H9 (cell line): ENCODE measurements at regions not wholly inside any gene's neighbourhood (a gene's known extent, or its start where the extent isn't known, plus 50 kb on each side); places are given as distances from the start of the nearest gene placed in this dataset.

Source experiments
- DNase-seq: peaks from one replicate; pipeline ENCODE4 v3.0.0-alpha.2; 2017
- H2AFZ ChIP-seq: one replicate; pipeline ENCODE4 v1.6.1; 2013; ENCODE audit warnings: mild to moderate bottlenecking, low read length, control low read depth, moderate library complexity
- H2AK5ac ChIP-seq: 2 replicates; pipeline ENCODE4 v1.6.1; 2013; ENCODE audit warnings: low read length, control low read depth, mixed read lengths; ENCODE audit not compliant: insufficient read length
- H2BK120ac ChIP-seq: one replicate; pipeline ENCODE4 v1.6.1; 2013; ENCODE audit warnings: low read depth, mild to moderate bottlenecking, low read length, control low read depth, inconsistent platforms; ENCODE audit not compliant: poor library complexity, severe bottlenecking
- H2BK12ac ChIP-seq: 2 replicates; pipeline ENCODE4 v1.6.1; 2013; ENCODE audit warnings: low read length, control low read depth, mixed read lengths, low read depth; ENCODE audit not compliant: insufficient read length
- H2BK15ac ChIP-seq: 2 replicates; pipeline ENCODE4 v1.6.1; 2013; ENCODE audit warnings: low read depth, low read length, control low read depth
- H2BK20ac ChIP-seq: one replicate; pipeline ENCODE4 v1.6.1; 2013; ENCODE audit warnings: low read depth, mild to moderate bottlenecking, low read length, control low read depth, inconsistent platforms; ENCODE audit not compliant: poor library complexity, severe bottlenecking
- H2BK5ac ChIP-seq: 2 replicates; pipeline ENCODE4 v1.6.1; 2013; ENCODE audit warnings: low read length, control low read depth, mixed read lengths; ENCODE audit not compliant: insufficient read length
- H3K14ac ChIP-seq: 2 replicates; pipeline ENCODE4 v1.6.1; 2013; ENCODE audit warnings: low read length, control low read depth; ENCODE audit not compliant: insufficient read depth
- H3K18ac ChIP-seq: 2 replicates; pipeline ENCODE4 v1.6.1; 2013; ENCODE audit warnings: low read depth, mild to moderate bottlenecking, mixed read lengths, low read length, control low read depth; ENCODE audit not compliant: insufficient read length
- H3K23ac ChIP-seq: 2 replicates; pipeline ENCODE4 v1.6.1; 2013; ENCODE audit warnings: low read length, control low read depth, mixed read lengths, low read depth; ENCODE audit not compliant: insufficient read length
- H3K23me2 ChIP-seq: 2 replicates; pipeline ENCODE4 v1.6.1; 2013; ENCODE audit warnings: low read depth, mild to moderate bottlenecking, mixed read lengths, low read length, control low read depth; ENCODE audit not compliant: insufficient read length, poor library complexity, severe bottlenecking
- H3K27ac ChIP-seq: 2 replicates; pipeline ENCODE4 v1.5.1; 2013; ENCODE audit warnings: low read length, control low read depth, mixed read lengths, low read depth; ENCODE audit not compliant: insufficient read length
- H3K27me3 ChIP-seq: 2 replicates; pipeline ENCODE4 v1.6.1; 2013; ENCODE audit warnings: low read length, control low read depth, inconsistent platforms; ENCODE audit not compliant: insufficient read depth
- H3K4ac ChIP-seq: 2 replicates; pipeline ENCODE4 v1.6.1; 2013; ENCODE audit warnings: low read depth, mild to moderate bottlenecking, control low read depth, inconsistent platforms, low read length, moderate library complexity
- H3K4me1 ChIP-seq: 2 replicates; pipeline ENCODE4 v1.6.1; 2013; ENCODE audit warnings: low read length, control low read depth, inconsistent platforms; ENCODE audit not compliant: insufficient read depth
- H3K4me2 ChIP-seq: 2 replicates; pipeline ENCODE4 v1.6.1; 2013; ENCODE audit warnings: low read length, control low read depth, mixed read lengths; ENCODE audit not compliant: insufficient read length, insufficient read depth
- H3K56ac ChIP-seq: 2 replicates; pipeline ENCODE4 v1.6.1; 2013; ENCODE audit warnings: low read depth, mild to moderate bottlenecking, mixed read lengths, low read length, control low read depth; ENCODE audit not compliant: insufficient read length
- H3K79me1 ChIP-seq: 2 replicates; pipeline ENCODE4 v1.6.1; 2013; ENCODE audit warnings: low read depth, mild to moderate bottlenecking, moderate library complexity, low read length, control low read depth, inconsistent platforms; ENCODE audit not compliant: insufficient read depth, poor library complexity, severe bottlenecking
- H3K79me2 ChIP-seq: 2 replicates; pipeline ENCODE4 v1.6.1; 2013; ENCODE audit warnings: low read length, control low read depth, inconsistent platforms; ENCODE audit not compliant: insufficient read depth
- H3K9ac ChIP-seq: 2 replicates; pipeline ENCODE4 v1.6.1; 2013; ENCODE audit warnings: low read length, control low read depth, mixed read lengths; ENCODE audit not compliant: insufficient read length; ENCODE audit errors: extremely low read depth
- H3K9me3 ChIP-seq: one replicate; pipeline ENCODE4 v1.6.1; 2013; ENCODE audit warnings: low read depth, low read length, inconsistent platforms; ENCODE audit not compliant: control insufficient read depth
- H3T11ph ChIP-seq: one replicate; pipeline ENCODE4 v1.6.1; 2013; ENCODE audit warnings: mild to moderate bottlenecking, low read length, control low read depth, inconsistent platforms
- H4K20me1 ChIP-seq: one replicate; pipeline ENCODE4 v1.6.1; 2013; ENCODE audit not compliant: control insufficient read depth, insufficient read length, insufficient read depth
- H4K5ac ChIP-seq: 2 replicates; pipeline ENCODE4 v1.6.1; 2013; ENCODE audit warnings: low read depth, mild to moderate bottlenecking, mixed read lengths, low read length, control low read depth; ENCODE audit not compliant: insufficient read length
- H4K8ac ChIP-seq: replicated peaks from 2 replicates; pipeline ENCODE4 v1.6.1; 2013; ENCODE audit warnings: low read length, control low read depth, mixed read lengths, low read depth; ENCODE audit not compliant: insufficient read length
- H4K91ac ChIP-seq: 2 replicates; pipeline ENCODE4 v1.6.1; 2013; ENCODE audit warnings: low read depth, mild to moderate bottlenecking, moderate library complexity, mixed read lengths, low read length, control low read depth; ENCODE audit not compliant: insufficient read length
- H3K27ac Mint-ChIP-seq, 3 experiments: 2 replicates in 2 of 3; 3 replicates in 1 of 3; pipeline ENCODE4 v1.8.0; 2020 to 2021; ENCODE audit warnings: mixed read lengths in 3 of 3, mild to moderate bottlenecking in 1 of 3, moderate library complexity in 1 of 3
- H3K27me3 Mint-ChIP-seq: 2 replicates; pipeline ENCODE4 v1.8.0; 2021; ENCODE audit warnings: low read depth, mild to moderate bottlenecking, moderate library complexity, mixed read lengths
- H3K36me3 Mint-ChIP-seq, 3 experiments: 2 replicates in 2 of 3; 3 replicates in 1 of 3; pipeline ENCODE4 v1.8.0; 2020 to 2021; ENCODE audit warnings: low read depth in 3 of 3, mixed read lengths in 3 of 3; ENCODE audit not compliant: insufficient read depth in 1 of 3
- H3K4me1 Mint-ChIP-seq, 2 experiments: 2 replicates each; pipeline ENCODE4 v1.8.0; 2020; ENCODE audit warnings: mixed read lengths in 2 of 2
- H3K4me3 Mint-ChIP-seq, 2 experiments: 2 replicates in 1 of 2; 3 replicates in 1 of 2; pipeline ENCODE4 v1.8.0; 2020 to 2021; ENCODE audit warnings: mild to moderate bottlenecking in 2 of 2, mixed read lengths in 2 of 2, moderate library complexity in 1 of 2
- H3K9me3 Mint-ChIP-seq, 2 experiments: 2 replicates in 1 of 2; 3 replicates in 1 of 2; pipeline ENCODE4 v1.8.0; 2020; ENCODE audit warnings: mild to moderate bottlenecking in 2 of 2, mixed read lengths in 2 of 2, moderate library complexity in 1 of 2
- CTCF ChIP-seq: fragments of 200-600 bp; sonication (generic); conservative IDR thresholded peaks from 3 replicates; pipeline ENCODE4 v1.8.0; 2021; ENCODE audit warnings: antibody characterized with exemption, mild to moderate bottlenecking
- WGBS: extraction: QIAGEN DNeasy Blood & Tissue Kit; methylation state at CpG from one replicate; pipeline ENCODE4 v1.1.7; 2013; ENCODE audit warnings: missing lambda C conversion rate, low lambda C conversion rate, mixed read lengths; ENCODE audit not compliant: insufficient read length; ENCODE audit errors: extremely low coverage; 5-methylcytosine and 5-hydroxymethylcytosine counted together

- H2BK5ac ChIP-seq, result no peak overlapping the region
- H4K8ac ChIP-seq, result no peak overlapping the region
- H3K4me1 ChIP-seq, result no peaks in the 10 kb centered on the region
- H3K79me1 ChIP-seq, result no peaks in the 10 kb centered on the region
- no peak overlapping the region for H3T11ph ChIP-seq
- no peaks in the 10 kb centered on the region for H3K23me2 ChIP-seq
- H2AFZ ChIP-seq, result no peak overlapping the region
- TF ChIP-seq CTCF, result no peak
- no peak overlapping the region for H3K4me3 Mint-ChIP-seq
- peaks cover 7 to 12% of the 10 kb centered on the region in 2 experiments for H3K4me1 Mint-ChIP-seq
- H4K20me1 ChIP-seq, result no peaks in the 10 kb centered on the region
- no peak for DNase-seq
- H3K27ac Mint-ChIP-seq, result no peak overlapping the region
- H3K27me3 Mint-ChIP-seq, result peaks cover 4% of the 10 kb centered on the region
- no peak overlapping the region for H4K5ac ChIP-seq
- no peak overlapping the region for H3K9ac ChIP-seq
- no peak overlapping the region for H3K18ac ChIP-seq
- H4K91ac ChIP-seq, result no peak overlapping the region
- peaks cover 2 to 6% (median 3%) of the 10 kb centered on the region in 3 experiments; a peak in 6 of 7 replicates for H3K36me3 Mint-ChIP-seq
- H3K4ac ChIP-seq, result no peak overlapping the region
- H3K14ac ChIP-seq, result no peak overlapping the region
- H2BK12ac ChIP-seq, result no peak overlapping the region
- WGBS, result no CpG with 5 or more reads among the region's 2 CpGs
- no peaks in the 10 kb centered on the region; a peak in 2 of 5 replicates for H3K9me3 Mint-ChIP-seq
- no peak overlapping the region for H2BK20ac ChIP-seq
- H3K79me2 ChIP-seq, result no peaks in the 10 kb centered on the region
- no peak overlapping the region for H3K56ac ChIP-seq
- no peak overlapping the region for H2BK120ac ChIP-seq
- no peak overlapping the region for H2BK15ac ChIP-seq
- H3K23ac ChIP-seq, result no peak overlapping the region
- H2AK5ac ChIP-seq, result no peak overlapping the region
- no peaks in the 10 kb centered on the region for H3K9me3 ChIP-seq
- no peak overlapping the region for H3K4me2 ChIP-seq
- H3K27me3 ChIP-seq, result no peaks in the 10 kb centered on the region
- H3K27ac ChIP-seq, result no peak overlapping the region
Measured at GRCh38 chr15:31195871-31196270, 94.3 kb upstream of the TRPM1 start.
